Neural cell (in vitro differentiated cells): ENCODE measurements at regions not wholly inside any gene's neighbourhood (a gene's known extent, or its start where the extent isn't known, plus 50 kb on each side); places are given as distances from the start of the nearest gene placed in this dataset.
"Not testable (repeated sequence)": the region's sequence is repeated elsewhere in the genome, so short reads cannot be mapped to it uniquely, and the experiment has no call there.

Experiments used
- CTCF ChIP-seq: fragments of 450-650 bp; IDR thresholded peaks from 2 replicates; pipeline ENCODE4 v1.5.1; 2014; ENCODE audit warnings: antibody characterized with exemption, mild to moderate bottlenecking, moderate library complexity; ENCODE audit not compliant: poor library complexity, severe bottlenecking
- EP300 ChIP-seq: fragments of 450-650 bp; conservative IDR thresholded peaks from 2 replicates; pipeline ENCODE4 v1.6.1; 2014; ENCODE audit warnings: antibody characterized with exemption, mild to moderate bottlenecking, moderate library complexity; ENCODE audit not compliant: poor library complexity, severe bottlenecking
- EZH2 ChIP-seq: fragments of 200-600, 300-800 bp; shearing (Covaris generic), sonication (generic); IDR thresholded peaks from 2 replicates; pipeline ENCODE4 v1.6.1; 2014; ENCODE audit warnings: antibody characterized with exemption, low read length, borderline replicate concordance, mild to moderate bottlenecking; ENCODE audit not compliant: insufficient read depth, poor library complexity, severe bottlenecking
- MXI1 ChIP-seq: fragments of 450-650 bp; conservative IDR thresholded peaks from 2 replicates; pipeline ENCODE4 v1.6.1; 2014; ENCODE audit warnings: antibody characterized with exemption, mild to moderate bottlenecking; ENCODE audit not compliant: poor library complexity, severe bottlenecking
- POLR2AphosphoS5 ChIP-seq: IDR thresholded peaks from 2 replicates; pipeline ENCODE4 v1.6.1; 2012
- RAD21 ChIP-seq: fragments of 450-650 bp; conservative IDR thresholded peaks from 2 replicates; pipeline ENCODE4 v1.6.1; 2014; ENCODE audit warnings: antibody characterized with exemption, mild to moderate bottlenecking, moderate library complexity
- TAF1 ChIP-seq: IDR thresholded peaks from 2 replicates; pipeline ENCODE4 v1.6.1; 2012; ENCODE audit warnings: low read depth
- TF ChIP-seq, protein P1 (sequence below): IDR thresholded peaks from 2 replicates; pipeline ENCODE4 v1.6.1; 2012; ENCODE audit warnings: borderline replicate concordance

DNA sequence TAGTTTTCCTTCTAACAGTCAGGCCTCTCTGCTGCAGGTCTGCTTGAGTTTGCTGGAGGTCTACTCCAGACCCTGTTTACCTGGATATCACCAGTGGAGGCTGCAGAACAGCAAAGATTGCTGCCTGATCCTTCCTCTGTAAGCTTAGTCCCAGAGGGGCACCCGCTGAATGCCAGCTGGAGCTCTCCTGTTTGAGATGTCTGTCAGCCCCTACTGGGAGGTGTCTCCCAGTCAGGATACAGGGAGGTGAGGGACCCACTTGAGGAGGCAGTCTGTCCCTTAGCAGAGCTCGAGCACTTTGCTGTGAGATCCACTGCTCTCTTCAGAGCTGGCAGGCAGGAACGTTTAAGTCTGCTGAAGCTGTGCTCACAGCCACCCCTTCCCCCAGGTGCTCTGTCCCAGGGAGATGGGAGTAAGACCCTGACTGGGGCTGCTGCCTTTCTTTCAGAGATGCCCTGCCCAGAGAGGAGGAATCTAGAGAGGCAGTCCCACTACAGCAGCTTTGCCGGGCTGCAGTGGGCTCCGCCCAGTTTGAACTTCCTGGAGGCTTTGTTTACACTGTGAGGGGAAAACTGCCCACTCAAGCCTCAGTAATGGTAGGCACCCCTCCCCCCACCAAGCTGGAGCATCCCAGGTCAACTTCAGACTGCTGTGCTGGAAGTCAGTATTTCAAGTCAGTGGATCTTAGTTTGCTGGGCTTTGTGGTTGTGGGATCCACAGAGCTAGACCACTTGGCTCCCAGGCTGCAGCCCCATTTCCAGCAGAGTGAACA is 163.1 kb upstream of the WDFY3 start:
- TF ChIP-seq POLR2AphosphoS5, EP300, CTCF, MXI1, RAD21, EZH2, TAF1: not testable (repeated sequence)
- TF ChIP-seq, protein P1, sequence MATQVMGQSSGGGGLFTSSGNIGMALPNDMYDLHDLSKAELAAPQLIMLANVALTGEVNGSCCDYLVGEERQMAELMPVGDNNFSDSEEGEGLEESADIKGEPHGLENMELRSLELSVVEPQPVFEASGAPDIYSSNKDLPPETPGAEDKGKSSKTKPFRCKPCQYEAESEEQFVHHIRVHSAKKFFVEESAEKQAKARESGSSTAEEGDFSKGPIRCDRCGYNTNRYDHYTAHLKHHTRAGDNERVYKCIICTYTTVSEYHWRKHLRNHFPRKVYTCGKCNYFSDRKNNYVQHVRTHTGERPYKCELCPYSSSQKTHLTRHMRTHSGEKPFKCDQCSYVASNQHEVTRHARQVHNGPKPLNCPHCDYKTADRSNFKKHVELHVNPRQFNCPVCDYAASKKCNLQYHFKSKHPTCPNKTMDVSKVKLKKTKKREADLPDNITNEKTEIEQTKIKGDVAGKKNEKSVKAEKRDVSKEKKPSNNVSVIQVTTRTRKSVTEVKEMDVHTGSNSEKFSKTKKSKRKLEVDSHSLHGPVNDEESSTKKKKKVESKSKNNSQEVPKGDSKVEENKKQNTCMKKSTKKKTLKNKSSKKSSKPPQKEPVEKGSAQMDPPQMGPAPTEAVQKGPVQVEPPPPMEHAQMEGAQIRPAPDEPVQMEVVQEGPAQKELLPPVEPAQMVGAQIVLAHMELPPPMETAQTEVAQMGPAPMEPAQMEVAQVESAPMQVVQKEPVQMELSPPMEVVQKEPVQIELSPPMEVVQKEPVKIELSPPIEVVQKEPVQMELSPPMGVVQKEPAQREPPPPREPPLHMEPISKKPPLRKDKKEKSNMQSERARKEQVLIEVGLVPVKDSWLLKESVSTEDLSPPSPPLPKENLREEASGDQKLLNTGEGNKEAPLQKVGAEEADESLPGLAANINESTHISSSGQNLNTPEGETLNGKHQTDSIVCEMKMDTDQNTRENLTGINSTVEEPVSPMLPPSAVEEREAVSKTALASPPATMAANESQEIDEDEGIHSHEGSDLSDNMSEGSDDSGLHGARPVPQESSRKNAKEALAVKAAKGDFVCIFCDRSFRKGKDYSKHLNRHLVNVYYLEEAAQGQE: not testable (repeated sequence)
